T-cell (primary cell): ENCODE measurements at regions not wholly inside any gene's neighbourhood (a gene's known extent, or its start where the extent isn't known, plus 50 kb on each side); places are given as distances from the start of the nearest gene placed in this dataset.

Experiments
- ATAC-seq, 4 experiments: fragments of 200-7000 bp in 3 of 4; fragments of 150-1000 bp in 1 of 4; cut with Tn5 transposase; replicated peaks in 1 of 4; 1 replicate in 3 of 4; 2 replicates in 1 of 4; pipeline ENCODE4 v1.10.0; 2021; ENCODE audit warnings: moderate library complexity in 3 of 4, mild to moderate bottlenecking in 2 of 4, moderate number of reproducible peaks in 1 of 4
- CTCF ChIA-PET, 2 donors: fragments of 300-600 bp; sonication (Branson Sonifier 250); formaldehyde crosslinking; loops; one replicate each; lab custom pipeline; 2022; ENCODE audit warnings: antibody characterized with exemption in 2 of 2; lab: Charles Lee
- POLR2A ChIA-PET, 2 donors: fragments of 300-600 bp; sonication (Branson Sonifier 250); formaldehyde crosslinking; loops; one replicate each; lab custom pipeline; 2022; ENCODE audit warnings: antibody characterized with exemption in 2 of 2; lab: Charles Lee
- DNase-seq, 35 experiments: peaks; one replicate each; pipeline versions ENCODE4 v3.0.0 to v3.0.0-alpha.2; 2013 to 2023
- H3K27ac ChIP-seq: one replicate; pipeline ENCODE4 v1.5.1; 2013; ENCODE audit warnings: low read length
- H3K27me3 ChIP-seq, 2 experiments: replicated peaks in 1 of 2; 1 replicate in 1 of 2; 2 replicates in 1 of 2; pipeline versions ENCODE4 v1.6.1 to v1.7.0; 2013; ENCODE audit warnings: low read length in 1 of 2, mixed read lengths in 1 of 2; ENCODE audit not compliant: control insufficient read depth in 2 of 2, insufficient read depth in 2 of 2; ENCODE audit errors: extremely low read depth in 1 of 2
- H3K36me3 ChIP-seq, 2 donors: 1 replicate in 1 of 2; 2 replicates in 1 of 2; pipeline versions ENCODE4 v1.6.1 to v1.7.0; 2013; ENCODE audit warnings: low read length in 1 of 2; ENCODE audit not compliant: control insufficient read depth in 2 of 2, insufficient read depth in 1 of 2; ENCODE audit errors: extremely low read depth in 1 of 2
- H3K4me1 ChIP-seq, 2 experiments: 1 replicate in 1 of 2; 2 replicates in 1 of 2; pipeline versions ENCODE4 v1.6.1 to v1.7.0; 2013; ENCODE audit warnings: low read length in 2 of 2, mixed read lengths in 1 of 2; ENCODE audit not compliant: insufficient read depth in 2 of 2, control insufficient read depth in 1 of 2; ENCODE audit errors: extremely low read depth in 1 of 2
- H3K4me3 ChIP-seq, 2 donors: 1 replicate in 1 of 2; 2 replicates in 1 of 2; pipeline versions ENCODE4 v1.5.1 to v1.7.0; 2013; ENCODE audit warnings: mild to moderate bottlenecking in 2 of 2, low read length in 1 of 2, moderate library complexity in 1 of 2; ENCODE audit not compliant: control insufficient read depth in 1 of 2; ENCODE audit errors: extremely low read depth in 1 of 2
- H3K9me3 ChIP-seq: 2 replicates; pipeline ENCODE4 v1.7.0; 2013
- H3K27ac Mint-ChIP-seq, 2 donors: one replicate each; pipeline ENCODE4 v1.8.0; 2020 to 2021; ENCODE audit warnings: mild to moderate bottlenecking in 2 of 2, mixed read lengths in 2 of 2
- H3K27me3 Mint-ChIP-seq, 2 donors: one replicate each; pipeline ENCODE4 v1.8.0; 2021 to 2022; ENCODE audit warnings: mixed read lengths in 2 of 2
- H3K36me3 Mint-ChIP-seq: one replicate; pipeline ENCODE4 v1.8.0; 2021; ENCODE audit warnings: mixed read lengths
- H3K4me1 Mint-ChIP-seq, 3 donors: one replicate each; pipeline ENCODE4 v1.8.0; 2020 to 2022; ENCODE audit warnings: mixed read lengths in 3 of 3, mild to moderate bottlenecking in 1 of 3
- H3K4me3 Mint-ChIP-seq, 3 donors: one replicate each; pipeline ENCODE4 v1.8.0; 2020 to 2022; ENCODE audit warnings: mild to moderate bottlenecking in 3 of 3, mixed read lengths in 3 of 3, moderate library complexity in 3 of 3
- H3K9me3 Mint-ChIP-seq, 3 donors: one replicate each; pipeline ENCODE4 v1.8.0; 2020 to 2022; ENCODE audit warnings: mixed read lengths in 3 of 3
- WGBS: methylation state at CpG from one replicate; pipeline ENCODE4 v1.1.5; 2013; ENCODE audit warnings: missing lambda C conversion rate; ENCODE audit not compliant: insufficient coverage; 5-methylcytosine and 5-hydroxymethylcytosine counted together

GRCh38 chr13:37407156-37407555 lies 191.4 kb downstream of the POSTN start:
- H3K27ac Mint-ChIP-seq: no peak overlapping the region
- Histone ChIP-seq H3K27me3 (no peaks in the 10 kb centered on the region), H3K27ac (no peak overlapping the region), H3K9me3 (no peaks in the 10 kb centered on the region), H3K36me3 (no peaks in the 10 kb centered on the region), H3K4me1 (no peaks in the 10 kb centered on the region), H3K4me3 (no peak overlapping the region)
- ChIA-PET POLR2A (no interaction called here), CTCF (no interaction called here)
- no peaks in the 10 kb centered on the region for H3K27me3 Mint-ChIP-seq
- 90% methylated on average over 4 of the region's 4 CpGs for WGBS
- H3K4me1 Mint-ChIP-seq: no peaks in the 10 kb centered on the region
- no peak for ATAC-seq
- H3K36me3 Mint-ChIP-seq: no peaks in the 10 kb centered on the region
- H3K4me3 Mint-ChIP-seq: no peak overlapping the region
- H3K9me3 Mint-ChIP-seq: peaks cover 3 to 11% (median 3%) of the 10 kb centered on the region in 3 donors
- DNase-seq: no peak

GRCh38 chr13:37406031-37406430 lies 192.5 kb downstream of the POSTN start:
- Mint-ChIP-seq H3K4me3 (no peak overlapping the region), H3K9me3 (peaks cover 3 to 12% (median 8%) of the 10 kb centered on the region in 3 donors), H3K27ac (no peak overlapping the region), H3K36me3 (no peaks in the 10 kb centered on the region), H3K4me1 (no peaks in the 10 kb centered on the region), H3K27me3 (no peaks in the 10 kb centered on the region)
- Histone ChIP-seq H3K27me3 (no peaks in the 10 kb centered on the region), H3K27ac (no peak overlapping the region), H3K36me3 (no peaks in the 10 kb centered on the region), H3K4me1 (no peaks in the 10 kb centered on the region), H3K4me3 (no peak overlapping the region), H3K9me3 (no peaks in the 10 kb centered on the region)
- ATAC-seq (no peak), DNase-seq (no peak)
- POLR2A ChIA-PET: no interaction called here
- WGBS: no CpG with 5 or more reads among the region's 1 CpG
- CTCF ChIA-PET: no interaction called here

- Mint-ChIP-seq H3K9me3 (peaks cover 5 to 16% (median 9%) of the 10 kb centered on the region in 3 donors), H3K27ac (no peak overlapping the region), H3K4me3 (no peak overlapping the region), H3K36me3 (no peaks in the 10 kb centered on the region), H3K27me3 (no peaks in the 10 kb centered on the region), H3K4me1 (no peaks in the 10 kb centered on the region)
- Histone ChIP-seq H3K36me3 (no peaks in the 10 kb centered on the region), H3K27ac (no peak overlapping the region), H3K27me3 (no peaks in the 10 kb centered on the region), H3K4me3 (no peak overlapping the region), H3K9me3 (no peaks in the 10 kb centered on the region), H3K4me1 (no peaks in the 10 kb centered on the region)
- 77% methylated on average over 4 of the region's 7 CpGs for WGBS
- CTCF ChIA-PET: no interaction called here
- DNase-seq: no peak
- POLR2A ChIA-PET: no interaction called here
- ATAC-seq: no peak
Measured at GRCh38 chr13:37403776-37404527, 194.6 kb downstream of the POSTN start.

- H3K27ac Mint-ChIP-seq: no peak overlapping the region
- CTCF ChIA-PET: no interaction called here
- H3K4me1 Mint-ChIP-seq: no peaks in the 10 kb centered on the region
- no peak overlapping the region for H3K4me3 Mint-ChIP-seq
- ATAC-seq (no peak), DNase-seq (no peak)
- no peaks in the 10 kb centered on the region for H3K27me3 Mint-ChIP-seq
- peaks cover 2 to 19% (median 14%) of the 10 kb centered on the region in 3 donors for H3K9me3 Mint-ChIP-seq
- no peaks in the 10 kb centered on the region for H3K9me3 ChIP-seq
- no peaks in the 10 kb centered on the region for H3K4me1 ChIP-seq
- H3K36me3 Mint-ChIP-seq: no peaks in the 10 kb centered on the region
- POLR2A ChIA-PET: no interaction called here
- no peak overlapping the region for H3K4me3 ChIP-seq
- no peak overlapping the region for H3K27ac ChIP-seq
- no peaks in the 10 kb centered on the region for H3K27me3 ChIP-seq
- no peaks in the 10 kb centered on the region for H3K36me3 ChIP-seq
Measured at GRCh38 chr13:37401721-37402120, 196.8 kb downstream of the POSTN start.

DNA sequence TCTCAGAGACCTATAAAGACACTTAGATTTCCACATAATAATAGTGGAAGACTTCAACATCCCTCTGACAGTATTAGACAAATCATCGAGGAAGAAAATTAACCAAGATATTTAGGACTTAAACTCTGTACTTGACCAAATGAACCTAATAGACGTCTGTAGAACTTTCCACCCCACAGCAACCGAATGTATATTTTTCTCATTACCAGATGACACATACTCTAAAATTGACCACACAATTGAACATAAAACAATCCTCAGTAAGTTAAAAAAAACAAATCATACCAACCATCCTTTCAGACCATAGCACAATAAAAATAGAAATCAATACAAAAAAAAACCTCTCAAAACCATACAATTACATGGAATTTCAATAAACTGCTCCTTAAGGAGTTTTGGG lies 201.0 kb downstream of the POSTN start:
- H3K4me1 ChIP-seq: no peaks in the 10 kb centered on the region
- no peaks in the 10 kb centered on the region for H3K27me3 Mint-ChIP-seq
- H3K4me3 Mint-ChIP-seq: no peak overlapping the region
- WGBS: 63% methylated on average over 2 of the region's 3 CpGs
- H3K27me3 ChIP-seq: peaks cover 0 to 5% of the 10 kb centered on the region in 2 experiments
- ChIA-PET CTCF (no interaction called here), POLR2A (no interaction called here)
- H3K4me3 ChIP-seq: no peak overlapping the region
- no peaks in the 10 kb centered on the region for H3K4me1 Mint-ChIP-seq
- no peak overlapping the region for H3K27ac ChIP-seq
- H3K9me3 ChIP-seq: no peaks in the 10 kb centered on the region
- H3K9me3 Mint-ChIP-seq: peaks cover 2 to 30% (median 19%) of the 10 kb centered on the region in 3 donors
- no peaks in the 10 kb centered on the region for H3K36me3 Mint-ChIP-seq
- DNase-seq: no peak
- H3K27ac Mint-ChIP-seq: no peak overlapping the region
- no peak for ATAC-seq
- no peaks in the 10 kb centered on the region for H3K36me3 ChIP-seq

DNA sequence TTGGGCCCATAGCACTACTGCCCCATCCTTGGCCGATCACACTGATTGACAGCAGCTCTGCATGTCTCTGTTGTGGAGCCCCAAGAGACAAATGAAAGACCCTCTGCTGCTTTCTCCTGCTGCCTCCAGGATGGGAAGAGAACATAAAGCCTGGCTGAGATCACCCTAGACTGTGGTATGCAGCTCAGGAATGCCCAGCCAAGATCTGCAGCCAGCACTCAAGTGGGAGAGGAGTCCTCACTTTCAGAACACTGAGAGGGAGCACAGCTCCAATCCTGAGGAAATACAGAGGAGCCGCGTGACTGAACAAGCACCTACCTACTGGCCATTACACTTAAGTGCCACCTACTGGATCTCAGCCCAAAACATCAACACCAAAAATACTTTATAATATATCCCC lies 203.0 kb downstream of the POSTN start:
- DNase-seq: no peak
- ChIA-PET POLR2A (no interaction called here), CTCF (no interaction called here)
- no peak overlapping the region for H3K4me3 ChIP-seq
- no peaks in the 10 kb centered on the region for H3K36me3 ChIP-seq
- Mint-ChIP-seq H3K4me3 (no peak overlapping the region), H3K27me3 (no peaks in the 10 kb centered on the region), H3K27ac (no peak overlapping the region), H3K9me3 (peaks cover 2 to 30% (median 10%) of the 10 kb centered on the region in 3 donors), H3K36me3 (no peaks in the 10 kb centered on the region), H3K4me1 (no peaks in the 10 kb centered on the region)
- 100% methylated on average over 2 of the region's 3 CpGs for WGBS
- no peak overlapping the region for H3K27ac ChIP-seq
- no peaks in the 10 kb centered on the region for H3K4me1 ChIP-seq
- H3K27me3 ChIP-seq: peaks cover 0 to 5% of the 10 kb centered on the region in 2 experiments
- no peak for ATAC-seq
- no peaks in the 10 kb centered on the region for H3K9me3 ChIP-seq

DNA sequence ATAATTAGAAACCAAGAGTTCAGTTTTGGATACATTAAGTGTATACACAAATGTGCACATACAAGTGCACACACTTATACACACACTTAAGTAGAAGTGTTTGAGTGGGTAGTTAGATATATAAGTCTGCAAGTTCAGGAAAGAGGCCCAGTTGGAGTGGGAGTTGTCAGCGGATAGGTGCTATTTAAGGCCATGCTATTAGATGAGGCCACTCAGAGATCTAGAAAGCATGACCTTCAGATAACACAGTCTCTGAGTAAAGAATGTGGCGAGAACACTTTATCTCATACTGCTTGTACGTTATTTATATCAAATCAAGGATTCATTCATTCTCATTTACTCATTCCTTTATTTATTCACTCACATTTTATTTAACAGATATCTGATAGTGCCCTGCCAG lies 206.2 kb downstream of the POSTN start:
- Histone ChIP-seq H3K4me1 (no peaks in the 10 kb centered on the region), H3K4me3 (no peak overlapping the region), H3K36me3 (no peaks in the 10 kb centered on the region), H3K9me3 (no peaks in the 10 kb centered on the region), H3K27ac (no peak overlapping the region), H3K27me3 (peaks cover 0 to 5% of the 10 kb centered on the region in 2 experiments)
- H3K4me3 Mint-ChIP-seq: no peak overlapping the region
- ATAC-seq (no peak), DNase-seq (no peak)
- no peaks in the 10 kb centered on the region for H3K27me3 Mint-ChIP-seq
- H3K27ac Mint-ChIP-seq: no peak overlapping the region
- ChIA-PET CTCF (no interaction called here), POLR2A (no interaction called here)
- WGBS: 17% methylated on average over 2 of the region's 3 CpGs
- H3K36me3 Mint-ChIP-seq: no peaks in the 10 kb centered on the region
- H3K4me1 Mint-ChIP-seq: no peaks in the 10 kb centered on the region
- peaks cover 2 to 20% (median 6%) of the 10 kb centered on the region in 3 donors for H3K9me3 Mint-ChIP-seq
